Endothelial cell (in vitro differentiated cells): ENCODE measurements at regions not wholly inside any gene's neighbourhood (a gene's known extent, or its start where the extent isn't known, plus 50 kb on each side); places are given as distances from the start of the nearest gene placed in this dataset.

Experiments used
- DNase-seq: peaks from one replicate; pipeline ENCODE4 v3.0.0; 2021; ENCODE audit warnings: low spot score
- H3K27ac Mint-ChIP-seq: one replicate; pipeline ENCODE4 v1.8.0; 2021; ENCODE audit warnings: mixed read lengths, inconsistent platforms; ENCODE audit not compliant: unreplicated experiment
- H3K27me3 Mint-ChIP-seq: one replicate; pipeline ENCODE4 v1.8.0; 2021; ENCODE audit warnings: mild to moderate bottlenecking, moderate library complexity, mixed read lengths, inconsistent platforms; ENCODE audit not compliant: unreplicated experiment
- H3K36me3 Mint-ChIP-seq: one replicate; pipeline ENCODE4 v1.8.0; 2021; ENCODE audit warnings: mild to moderate bottlenecking, low read depth, mixed read lengths, inconsistent platforms; ENCODE audit not compliant: unreplicated experiment
- H3K4me1 Mint-ChIP-seq: one replicate; pipeline ENCODE4 v1.8.0; 2021; ENCODE audit warnings: mild to moderate bottlenecking, mixed read lengths, inconsistent platforms; ENCODE audit not compliant: unreplicated experiment
- H3K4me3 Mint-ChIP-seq: one replicate; pipeline ENCODE4 v1.8.0; 2021; ENCODE audit warnings: mild to moderate bottlenecking, mixed read lengths, inconsistent platforms; ENCODE audit not compliant: unreplicated experiment
- H3K9me3 Mint-ChIP-seq: one replicate; pipeline ENCODE4 v1.8.0; 2021; ENCODE audit warnings: mixed read lengths, inconsistent platforms; ENCODE audit not compliant: unreplicated experiment
- TF ChIP-seq, protein P1 (sequence below): fragments of 200-600 bp; sonication (generic); IDR thresholded peaks from one replicate; pipeline ENCODE4 v1.5.0; 2021; ENCODE audit warnings: antibody characterized with exemption; ENCODE audit not compliant: unreplicated experiment

DNA sequence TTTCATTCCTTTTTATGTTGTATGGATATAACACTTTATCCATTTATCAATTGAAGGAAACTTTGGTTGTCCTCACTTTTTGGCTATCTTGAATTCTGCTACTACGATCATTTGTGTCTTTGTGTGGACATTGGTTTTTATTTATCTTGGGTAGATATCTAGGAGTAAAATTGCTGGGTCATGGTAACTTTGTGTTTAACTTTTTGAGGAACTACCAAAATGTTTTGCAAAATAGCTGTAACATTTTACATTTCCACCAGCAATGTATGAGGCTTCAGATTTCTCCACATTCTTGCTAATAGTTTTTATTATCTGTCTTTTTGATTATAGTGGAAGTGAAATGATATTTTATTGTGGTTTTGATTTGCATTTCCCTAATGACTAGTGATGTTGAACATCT, 55.6 kb downstream of the TLNRD1 start:
- TF ChIP-seq, protein P1, sequence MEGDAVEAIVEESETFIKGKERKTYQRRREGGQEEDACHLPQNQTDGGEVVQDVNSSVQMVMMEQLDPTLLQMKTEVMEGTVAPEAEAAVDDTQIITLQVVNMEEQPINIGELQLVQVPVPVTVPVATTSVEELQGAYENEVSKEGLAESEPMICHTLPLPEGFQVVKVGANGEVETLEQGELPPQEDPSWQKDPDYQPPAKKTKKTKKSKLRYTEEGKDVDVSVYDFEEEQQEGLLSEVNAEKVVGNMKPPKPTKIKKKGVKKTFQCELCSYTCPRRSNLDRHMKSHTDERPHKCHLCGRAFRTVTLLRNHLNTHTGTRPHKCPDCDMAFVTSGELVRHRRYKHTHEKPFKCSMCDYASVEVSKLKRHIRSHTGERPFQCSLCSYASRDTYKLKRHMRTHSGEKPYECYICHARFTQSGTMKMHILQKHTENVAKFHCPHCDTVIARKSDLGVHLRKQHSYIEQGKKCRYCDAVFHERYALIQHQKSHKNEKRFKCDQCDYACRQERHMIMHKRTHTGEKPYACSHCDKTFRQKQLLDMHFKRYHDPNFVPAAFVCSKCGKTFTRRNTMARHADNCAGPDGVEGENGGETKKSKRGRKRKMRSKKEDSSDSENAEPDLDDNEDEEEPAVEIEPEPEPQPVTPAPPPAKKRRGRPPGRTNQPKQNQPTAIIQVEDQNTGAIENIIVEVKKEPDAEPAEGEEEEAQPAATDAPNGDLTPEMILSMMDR = no peak
- no peaks in the 10 kb centered on the region for H3K4me1 Mint-ChIP-seq
- H3K27ac Mint-ChIP-seq = no peak overlapping the region
- H3K36me3 Mint-ChIP-seq = no peaks in the 10 kb centered on the region
- H3K27me3 Mint-ChIP-seq = no peaks in the 10 kb centered on the region
- no peak overlapping the region for H3K4me3 Mint-ChIP-seq
- DNase-seq = no peak
- no peaks in the 10 kb centered on the region for H3K9me3 Mint-ChIP-seq

DNA sequence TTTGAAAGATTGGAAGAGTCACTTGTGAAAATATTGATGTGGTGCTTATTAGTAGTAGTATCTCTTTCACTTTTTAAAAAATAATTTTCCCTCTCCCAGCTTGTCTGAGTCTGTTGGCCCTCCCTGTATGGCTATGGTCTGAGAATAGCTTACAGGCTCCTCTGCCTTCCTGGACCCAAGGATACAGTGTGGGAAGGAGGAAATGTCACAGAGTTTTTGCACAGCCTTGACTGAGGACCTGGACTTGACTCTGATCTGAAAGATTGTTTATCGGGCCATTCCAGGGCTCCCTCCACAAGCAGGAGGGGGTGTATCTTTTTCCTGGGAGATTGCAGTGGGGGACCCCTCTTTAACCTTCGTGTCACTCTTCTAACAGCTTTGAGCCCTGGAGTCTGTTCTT, 59.7 kb downstream of the TLNRD1 start:
- Mint-ChIP-seq H3K36me3 (no peaks in the 10 kb centered on the region), H3K4me3 (no peak overlapping the region), H3K4me1 (peaks cover 4% of the 10 kb centered on the region), H3K27ac (no peak overlapping the region), H3K27me3 (no peaks in the 10 kb centered on the region), H3K9me3 (no peaks in the 10 kb centered on the region)
- no peak for DNase-seq
- TF ChIP-seq, protein P1 = no peak

- TF ChIP-seq, protein P1 = no peak
- no peaks in the 10 kb centered on the region for H3K36me3 Mint-ChIP-seq
- H3K4me1 Mint-ChIP-seq = peaks cover 4% of the 10 kb centered on the region
- H3K27me3 Mint-ChIP-seq = no peaks in the 10 kb centered on the region
- H3K27ac Mint-ChIP-seq = no peak overlapping the region
- H3K4me3 Mint-ChIP-seq = no peak overlapping the region
- no peaks in the 10 kb centered on the region for H3K9me3 Mint-ChIP-seq
- no peak for DNase-seq
These were observed 60.2 kb downstream of the TLNRD1 start for GRCh38 chr15:81060907-81061306.

DNA sequence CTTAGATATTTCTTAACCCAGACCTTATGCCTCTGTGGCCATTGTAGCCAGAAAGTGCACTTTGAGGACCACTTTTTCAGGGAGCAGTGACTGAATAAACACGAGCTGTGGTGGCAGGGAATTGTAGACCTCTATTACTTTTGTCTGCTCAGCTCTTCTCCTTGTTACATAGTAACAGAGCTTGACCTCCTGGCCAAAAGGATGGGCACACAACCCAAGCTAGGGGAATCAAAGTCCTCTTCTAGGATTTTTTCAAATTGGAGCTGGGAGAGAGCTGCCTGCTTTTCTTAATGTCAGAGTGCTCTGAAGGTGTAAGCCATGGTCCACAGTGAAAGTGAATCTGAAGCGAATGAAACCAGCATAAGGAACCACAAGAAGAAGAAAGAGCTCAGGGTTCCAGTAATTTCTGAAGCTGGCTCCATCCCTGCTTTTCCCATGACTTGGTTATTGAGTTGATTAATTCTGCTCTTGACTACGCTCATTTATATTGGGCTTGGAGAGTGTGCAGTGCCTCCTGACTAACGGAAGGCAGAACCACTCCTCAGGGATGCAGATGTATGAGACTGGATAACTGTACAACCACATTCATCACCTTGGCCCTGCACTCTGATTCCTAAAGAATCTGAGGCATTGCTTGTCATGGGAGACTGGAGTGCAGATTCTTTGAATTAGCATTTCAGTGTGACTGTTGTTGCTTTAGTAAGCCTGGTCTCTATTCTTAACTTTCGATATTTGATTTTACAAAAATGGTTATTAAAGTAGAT, 60.9 kb downstream of the TLNRD1 start:
- Mint-ChIP-seq H3K27ac (no peak overlapping the region), H3K27me3 (no peaks in the 10 kb centered on the region), H3K4me1 (peaks cover 4% of the 10 kb centered on the region), H3K9me3 (no peaks in the 10 kb centered on the region), H3K36me3 (no peaks in the 10 kb centered on the region), H3K4me3 (no peak overlapping the region)
- TF ChIP-seq, protein P1 = no peak
- no peak for DNase-seq

GRCh38 chr15:81062937-81063336, 62.2 kb downstream of the TLNRD1 start:
- Mint-ChIP-seq H3K9me3 (no peaks in the 10 kb centered on the region), H3K4me3 (no peak overlapping the region), H3K4me1 (peaks cover 4% of the 10 kb centered on the region), H3K27ac (no peak overlapping the region), H3K36me3 (no peaks in the 10 kb centered on the region), H3K27me3 (no peaks in the 10 kb centered on the region)
- TF ChIP-seq, protein P1 = no peak
- no peak for DNase-seq
